ENCODE measurements at regions not wholly inside any gene's neighbourhood (a gene's known extent, or its start where the extent isn't known, plus 50 kb on each side); places are given as distances from the start of the nearest gene placed in this dataset.

DNA sequence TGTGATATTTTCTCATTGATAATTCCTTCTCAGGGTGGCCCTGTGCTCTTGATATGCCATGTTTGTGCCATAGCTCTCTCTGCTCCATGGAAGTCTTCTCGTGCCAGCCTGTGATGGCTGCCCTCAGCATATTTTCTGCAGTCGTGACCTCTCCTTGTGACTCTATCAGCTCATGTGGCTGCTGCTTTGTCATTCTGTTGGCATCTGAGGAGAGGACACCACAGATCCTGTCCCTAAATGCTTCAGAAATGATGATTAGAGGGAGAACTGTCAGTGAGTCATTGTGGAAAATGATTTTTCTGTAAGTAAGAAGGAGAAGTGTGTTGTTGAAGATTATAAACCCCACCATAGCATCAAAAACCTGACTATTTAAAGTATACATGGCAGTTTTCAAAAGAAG lies 286.0 kb downstream of the ADGRL2 start:
- WGBS, 2 donors = 36 to 44% methylated on average over 2 of the region's 2 CpGs
- no peak overlapping the region for H3K4me3 ChIP-seq
- H3K27me3 ChIP-seq = no peaks in the 10 kb centered on the region
- TF ChIP-seq, protein P1, sequence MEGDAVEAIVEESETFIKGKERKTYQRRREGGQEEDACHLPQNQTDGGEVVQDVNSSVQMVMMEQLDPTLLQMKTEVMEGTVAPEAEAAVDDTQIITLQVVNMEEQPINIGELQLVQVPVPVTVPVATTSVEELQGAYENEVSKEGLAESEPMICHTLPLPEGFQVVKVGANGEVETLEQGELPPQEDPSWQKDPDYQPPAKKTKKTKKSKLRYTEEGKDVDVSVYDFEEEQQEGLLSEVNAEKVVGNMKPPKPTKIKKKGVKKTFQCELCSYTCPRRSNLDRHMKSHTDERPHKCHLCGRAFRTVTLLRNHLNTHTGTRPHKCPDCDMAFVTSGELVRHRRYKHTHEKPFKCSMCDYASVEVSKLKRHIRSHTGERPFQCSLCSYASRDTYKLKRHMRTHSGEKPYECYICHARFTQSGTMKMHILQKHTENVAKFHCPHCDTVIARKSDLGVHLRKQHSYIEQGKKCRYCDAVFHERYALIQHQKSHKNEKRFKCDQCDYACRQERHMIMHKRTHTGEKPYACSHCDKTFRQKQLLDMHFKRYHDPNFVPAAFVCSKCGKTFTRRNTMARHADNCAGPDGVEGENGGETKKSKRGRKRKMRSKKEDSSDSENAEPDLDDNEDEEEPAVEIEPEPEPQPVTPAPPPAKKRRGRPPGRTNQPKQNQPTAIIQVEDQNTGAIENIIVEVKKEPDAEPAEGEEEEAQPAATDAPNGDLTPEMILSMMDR (IDR thresholded peaks at IDR 0.05) = no peak
- H3K9me3 ChIP-seq = no peaks in the 10 kb centered on the region
- no peaks in the 10 kb centered on the region for H3K36me3 ChIP-seq
- no peak overlapping the region for H3K27ac ChIP-seq
- intact Hi-C loops (cut with DNase I) = no loop called here
- DNase-seq (no peak), ATAC-seq (no peak), FAIRE-seq (no peak)
- no peaks in the 10 kb centered on the region for H3K4me1 ChIP-seq

DNA sequence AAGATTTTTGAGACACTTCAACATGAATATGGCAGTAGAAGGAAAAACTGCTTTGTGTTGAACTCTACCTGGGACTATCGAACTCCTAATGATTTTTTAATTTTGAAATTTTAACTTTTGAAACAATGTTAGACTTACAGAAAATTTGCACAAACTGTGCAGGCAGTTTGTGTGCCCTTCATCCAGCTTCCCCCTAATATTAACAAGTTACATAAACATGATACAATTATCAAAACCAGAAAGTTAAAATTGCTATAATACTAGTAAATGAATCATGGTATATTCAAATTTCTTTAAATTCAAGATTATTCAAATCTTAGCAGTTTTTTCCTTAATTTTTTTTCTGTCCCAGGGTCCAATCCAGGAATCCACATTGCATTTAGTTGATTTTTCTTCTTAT lies 278.9 kb downstream of the ADGRL2 start:
- intact Hi-C loops (cut with DNase I) = no loop called here
- ATAC-seq = no peak
- TF ChIP-seq, protein P1 (IDR thresholded peaks at IDR 0.05) = no peak
- WGBS, 2 donors = 77 to 94% methylated on average over 1 of the region's 1 CpG
- FAIRE-seq = no peak
- Histone ChIP-seq H3K9me3 (no peaks in the 10 kb centered on the region), H3K4me1 (no peaks in the 10 kb centered on the region), H3K27me3 (no peaks in the 10 kb centered on the region), H3K27ac (no peak overlapping the region), H3K4me3 (no peak overlapping the region), H3K36me3 (no peaks in the 10 kb centered on the region)
- DNase-seq = no peak

DNA sequence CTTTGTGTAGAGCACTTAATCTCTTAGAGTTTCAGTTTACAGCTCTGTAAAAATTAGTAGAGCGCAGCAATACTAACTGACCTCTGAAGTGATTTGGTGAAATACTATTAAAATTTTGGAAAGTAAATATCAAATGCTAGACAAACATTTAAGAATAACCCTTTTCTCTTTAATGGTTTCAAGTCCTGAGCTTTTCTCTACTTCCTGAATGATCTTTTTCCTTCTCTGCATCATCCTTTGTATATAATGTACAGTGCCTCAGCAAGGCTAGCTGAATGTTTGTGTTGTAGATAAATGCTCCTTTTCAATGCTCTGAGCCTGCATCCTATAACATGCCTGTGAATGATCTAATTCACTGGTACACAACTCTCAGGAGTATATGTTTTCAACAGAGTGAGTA lies 272.9 kb downstream of the ADGRL2 start:
- no peaks in the 10 kb centered on the region for H3K27me3 ChIP-seq
- no peak for FAIRE-seq
- H3K4me3 ChIP-seq = no peak overlapping the region
- H3K4me1 ChIP-seq = no peaks in the 10 kb centered on the region
- WGBS, 2 donors = 79 to 86% methylated on average over 1 of the region's 1 CpG
- no peak for ATAC-seq
- no peaks in the 10 kb centered on the region for H3K36me3 ChIP-seq
- H3K9me3 ChIP-seq = no peaks in the 10 kb centered on the region
- H3K27ac ChIP-seq = no peak overlapping the region
- no peak for DNase-seq
- intact Hi-C loops (cut with DNase I) = no loop called here
- TF ChIP-seq, protein P1 (IDR thresholded peaks at IDR 0.05) = no peak

DNA sequence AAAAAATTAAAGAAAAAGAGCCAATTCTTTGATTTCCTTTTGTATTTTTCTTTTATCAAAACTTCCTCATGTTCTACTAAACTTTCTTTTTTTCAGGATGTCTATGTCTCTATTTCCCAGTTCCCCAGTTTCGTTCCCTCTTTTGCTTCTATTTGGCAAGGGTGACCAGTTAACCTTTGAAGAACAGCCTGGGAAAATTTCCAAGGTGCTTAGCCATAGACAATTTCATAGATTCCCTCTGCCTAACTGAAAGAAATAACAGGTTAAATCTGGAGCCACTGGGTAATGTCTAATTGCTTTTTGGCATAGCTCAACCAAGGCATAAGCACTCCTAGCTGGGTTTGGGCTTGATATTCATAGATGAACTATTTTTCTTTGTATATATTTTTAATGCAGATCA lies 272.3 kb downstream of the ADGRL2 start:
- WGBS, 2 donors = 18 to 26% methylated on average over 1 of the region's 1 CpG
- H3K36me3 ChIP-seq = no peaks in the 10 kb centered on the region
- H3K9me3 ChIP-seq = no peaks in the 10 kb centered on the region
- intact Hi-C loops (cut with DNase I) = no loop called here
- no peak for FAIRE-seq
- H3K4me1 ChIP-seq = no peaks in the 10 kb centered on the region
- H3K27me3 ChIP-seq = no peaks in the 10 kb centered on the region
- TF ChIP-seq, protein P1 (IDR thresholded peaks at IDR 0.05) = no peak
- no peak for DNase-seq
- no peak for ATAC-seq
- no peak overlapping the region for H3K27ac ChIP-seq
- H3K4me3 ChIP-seq = no peak overlapping the region

DNA sequence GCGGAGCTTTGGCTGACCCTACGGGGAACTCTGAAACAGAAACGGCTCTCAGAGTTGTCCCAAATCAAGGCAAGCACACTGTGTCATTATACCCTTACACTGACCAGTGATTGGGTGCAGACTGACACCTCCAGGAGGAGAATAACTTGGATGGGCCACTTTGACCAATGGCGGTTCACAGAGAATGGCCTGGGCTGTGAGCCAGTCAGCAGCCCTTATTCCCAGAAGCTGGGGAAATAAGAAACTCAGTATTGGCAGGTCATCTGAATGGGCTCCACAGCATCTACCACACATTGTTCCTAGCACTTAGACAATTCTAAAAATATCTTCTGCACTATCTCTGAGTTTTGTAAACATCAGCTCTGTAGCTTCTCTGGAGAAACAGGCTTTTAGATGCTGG lies 265.2 kb downstream of the ADGRL2 start:
- no peak for DNase-seq
- TF ChIP-seq, protein P1 (IDR thresholded peaks at IDR 0.05) = no peak
- no peak for ATAC-seq
- intact Hi-C loops (cut with DNase I) = no loop called here
- no peaks in the 10 kb centered on the region for H3K4me1 ChIP-seq
- no peak overlapping the region for H3K4me3 ChIP-seq
- no peak overlapping the region for H3K27ac ChIP-seq
- WGBS, 2 donors = 81 to 96% methylated on average over 4 of the region's 4 CpGs
- FAIRE-seq = no peak
- no peaks in the 10 kb centered on the region for H3K9me3 ChIP-seq
- no peaks in the 10 kb centered on the region for H3K27me3 ChIP-seq
- no peaks in the 10 kb centered on the region for H3K36me3 ChIP-seq

All from pancreas (tissue), 10 donors.